ENCODE measurements at regions not wholly inside any gene's neighbourhood (a gene's known extent, or its start where the extent isn't known, plus 50 kb on each side); places are given as distances from the start of the nearest gene placed in this dataset.

DNA sequence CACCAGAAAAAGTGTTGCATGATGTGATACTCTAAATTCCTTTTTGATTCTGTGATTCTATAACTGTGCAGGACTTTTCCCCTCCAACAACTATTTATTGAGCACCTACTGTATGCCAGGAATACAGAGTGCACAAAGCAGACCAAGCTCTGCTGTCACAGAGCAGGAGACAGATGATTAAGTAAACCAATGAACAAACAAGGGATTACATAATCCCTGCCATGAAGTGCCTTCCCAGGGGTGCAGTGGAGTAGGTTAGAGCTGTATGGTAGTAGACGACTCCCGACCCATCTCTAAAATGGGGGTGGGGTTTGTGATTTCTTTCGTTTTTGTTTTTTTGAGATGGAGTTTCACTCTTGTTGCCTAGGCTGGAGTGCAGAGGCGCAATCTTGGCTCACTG, 213.9 kb downstream of the TBX5 start:
- Histone ChIP-seq H3K27me3 (peaks cover 0 to 6% (median 0%) of the 10 kb centered on the region in 4 donors), H3K4me1 (no peaks in the 10 kb centered on the region), H3K4me3 (no peak overlapping the region), H3K27ac (no peak overlapping the region), H3K36me3 (no peaks in the 10 kb centered on the region), H3K9me3 (no peaks in the 10 kb centered on the region)
- TF ChIP-seq, protein P1, sequence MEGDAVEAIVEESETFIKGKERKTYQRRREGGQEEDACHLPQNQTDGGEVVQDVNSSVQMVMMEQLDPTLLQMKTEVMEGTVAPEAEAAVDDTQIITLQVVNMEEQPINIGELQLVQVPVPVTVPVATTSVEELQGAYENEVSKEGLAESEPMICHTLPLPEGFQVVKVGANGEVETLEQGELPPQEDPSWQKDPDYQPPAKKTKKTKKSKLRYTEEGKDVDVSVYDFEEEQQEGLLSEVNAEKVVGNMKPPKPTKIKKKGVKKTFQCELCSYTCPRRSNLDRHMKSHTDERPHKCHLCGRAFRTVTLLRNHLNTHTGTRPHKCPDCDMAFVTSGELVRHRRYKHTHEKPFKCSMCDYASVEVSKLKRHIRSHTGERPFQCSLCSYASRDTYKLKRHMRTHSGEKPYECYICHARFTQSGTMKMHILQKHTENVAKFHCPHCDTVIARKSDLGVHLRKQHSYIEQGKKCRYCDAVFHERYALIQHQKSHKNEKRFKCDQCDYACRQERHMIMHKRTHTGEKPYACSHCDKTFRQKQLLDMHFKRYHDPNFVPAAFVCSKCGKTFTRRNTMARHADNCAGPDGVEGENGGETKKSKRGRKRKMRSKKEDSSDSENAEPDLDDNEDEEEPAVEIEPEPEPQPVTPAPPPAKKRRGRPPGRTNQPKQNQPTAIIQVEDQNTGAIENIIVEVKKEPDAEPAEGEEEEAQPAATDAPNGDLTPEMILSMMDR (IDR thresholded peaks at IDR 0.05) = no peak
- 45 to 48% methylated on average over 4 of the region's 4 CpGs for WGBS, 2 donors
- ATAC-seq (no peak), FAIRE-seq (no peak), DNase-seq (no peak)
- intact Hi-C loops (cut with DNase I) = no loop called here

GRCh38 chr12:114191581-114191980, 214.4 kb downstream of the TBX5 start:
- Histone ChIP-seq H3K27me3 (peaks cover 0 to 6% (median 0%) of the 10 kb centered on the region in 4 donors), H3K4me3 (no peak overlapping the region), H3K4me1 (no peaks in the 10 kb centered on the region), H3K27ac (no peak overlapping the region), H3K36me3 (no peaks in the 10 kb centered on the region), H3K9me3 (no peaks in the 10 kb centered on the region)
- ATAC-seq = no peak
- no peak for DNase-seq
- TF ChIP-seq, protein P1 (IDR thresholded peaks at IDR 0.05) = no peak
- intact Hi-C loops (cut with DNase I) = no loop called here
- 37 to 57% methylated on average over 6 of the region's 6 CpGs for WGBS, 2 donors
- no peak for FAIRE-seq

DNA sequence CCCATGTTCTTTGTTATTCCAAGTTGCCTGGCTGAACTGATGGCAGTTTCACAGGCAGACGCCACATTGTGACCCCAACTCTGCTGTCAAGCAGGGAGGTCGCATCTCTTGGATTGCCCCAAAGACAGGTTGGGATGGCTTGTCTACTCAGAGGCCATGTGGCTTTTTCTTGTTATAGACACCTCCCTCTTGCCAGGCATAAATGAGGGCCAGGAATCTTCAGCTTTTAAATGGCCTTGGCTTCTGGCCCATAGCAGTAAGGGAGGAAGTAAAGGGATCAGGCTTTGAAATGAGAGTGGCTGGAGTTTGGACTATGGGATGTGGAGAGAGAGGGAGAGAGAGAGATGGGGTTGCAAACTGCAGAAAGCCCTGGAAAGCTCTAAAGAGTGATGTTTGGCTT, 215.0 kb downstream of the TBX5 start:
- H3K9me3 ChIP-seq = no peaks in the 10 kb centered on the region
- intact Hi-C loops (cut with DNase I) = no loop called here
- H3K27ac ChIP-seq = no peak overlapping the region
- FAIRE-seq (no peak), DNase-seq (no peak), ATAC-seq (no peak)
- H3K27me3 ChIP-seq = peaks cover 0 to 6% (median 0%) of the 10 kb centered on the region in 4 donors
- no peaks in the 10 kb centered on the region for H3K36me3 ChIP-seq
- H3K4me3 ChIP-seq = no peak overlapping the region
- TF ChIP-seq, protein P1 (IDR thresholded peaks at IDR 0.05) = no peak
- no peaks in the 10 kb centered on the region for H3K4me1 ChIP-seq
- 73 to 76% methylated on average over 2 of the region's 2 CpGs for WGBS, 2 donors

DNA sequence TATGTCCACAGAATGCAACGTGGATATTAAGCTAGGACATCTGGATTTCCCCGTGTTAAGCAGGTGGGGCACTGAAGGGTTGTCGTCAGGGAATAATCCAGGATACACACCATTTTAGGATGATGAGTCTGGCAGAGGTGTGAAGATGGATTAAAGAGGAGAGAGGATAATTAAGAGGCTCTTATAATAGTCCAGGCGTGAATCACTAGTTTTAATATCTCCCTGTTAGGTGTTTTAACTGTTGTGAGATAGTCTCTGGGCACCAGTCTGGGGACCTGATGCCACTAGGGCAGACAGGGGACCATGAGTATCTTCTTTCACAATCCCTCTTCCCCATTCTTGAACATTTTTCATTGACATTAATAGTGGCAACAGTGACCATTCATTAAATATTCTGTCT, 216.7 kb downstream of the TBX5 start:
- WGBS, 2 donors = 59 to 74% methylated on average over 4 of the region's 4 CpGs
- Histone ChIP-seq H3K4me1 (no peaks in the 10 kb centered on the region), H3K27me3 (peaks cover 0 to 9% (median 0%) of the 10 kb centered on the region in 4 donors), H3K27ac (no peak overlapping the region), H3K4me3 (no peak overlapping the region), H3K9me3 (no peaks in the 10 kb centered on the region), H3K36me3 (no peaks in the 10 kb centered on the region)
- ATAC-seq (no peak), DNase-seq (no peak), FAIRE-seq (no peak)
- TF ChIP-seq, protein P1 (IDR thresholded peaks at IDR 0.05) = no peak
- intact Hi-C loops (cut with DNase I) = no loop called here

- H3K27ac ChIP-seq = no peak overlapping the region
- no peaks in the 10 kb centered on the region for H3K9me3 ChIP-seq
- H3K27me3 ChIP-seq = peaks cover 0 to 5% (median 0%) of the 10 kb centered on the region in 4 donors
- intact Hi-C loops (cut with DNase I) = no loop called here
- WGBS, 2 donors = 37 to 38% methylated on average over 17 of the region's 17 CpGs
- DNase-seq (no peak), ATAC-seq (no peak), FAIRE-seq (no peak)
- no peak overlapping the region for H3K4me3 ChIP-seq
- H3K4me1 ChIP-seq = no peaks in the 10 kb centered on the region
- H3K36me3 ChIP-seq = no peaks in the 10 kb centered on the region
- TF ChIP-seq, protein P1 (IDR thresholded peaks at IDR 0.05) = no peak
Measured at GRCh38 chr12:114186241-114187002, 219.5 kb downstream of the TBX5 start.
